Adrenal gland (tissue), 5 donors: ENCODE measurements at regions not wholly inside any gene's neighbourhood (a gene's known extent, or its start where the extent isn't known, plus 50 kb on each side); places are given as distances from the start of the nearest gene placed in this dataset.

Experiments used
- POLR2A ChIP-seq, 2 donors: fragments of 450-650 bp; IDR thresholded peaks; one replicate each; pipeline ENCODE4 v1.6.1; 2017; ENCODE audit warnings: antibody characterized with exemption in 2 of 2, mild to moderate bottlenecking in 2 of 2, moderate library complexity in 1 of 2
- TF ChIP-seq, protein P1 (sequence below), 6 experiments: fragments of 450-650 bp in 4 of 6; fragments of 200-600 bp in 2 of 6; sonication (generic) in 1 of 6; IDR thresholded peaks; 1 replicate in 5 of 6; 2 replicates in 1 of 6; pipeline versions ENCODE4 v1.5.1 to v1.8.0; 2016 to 2021; ENCODE audit warnings: antibody characterized with exemption in 6 of 6, mild to moderate bottlenecking in 2 of 6, moderate library complexity in 1 of 6
- donor health status: DM: no; HTN: no; CAD: no.

DNA sequence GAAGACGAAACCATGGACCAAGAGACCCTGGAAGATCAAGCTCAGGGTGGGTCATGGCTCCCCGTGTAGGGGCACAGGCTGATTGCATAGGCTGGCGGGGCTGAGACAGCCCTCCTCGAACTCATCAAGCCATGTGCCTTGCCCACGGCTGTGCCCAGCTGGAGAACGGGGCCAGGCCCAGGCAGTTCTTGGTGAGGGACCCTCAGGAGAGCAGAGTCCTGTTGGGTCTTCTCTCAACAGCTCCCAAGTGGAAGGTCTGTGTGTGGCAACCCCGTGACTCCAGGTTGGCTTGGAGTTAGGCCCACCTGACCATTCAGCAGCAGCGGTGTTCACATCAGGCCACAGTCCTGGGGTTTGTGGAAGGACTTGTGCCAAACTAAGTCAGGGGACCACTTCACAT is 276.5 kb downstream of the QKI start:
- TF ChIP-seq, protein P1, sequence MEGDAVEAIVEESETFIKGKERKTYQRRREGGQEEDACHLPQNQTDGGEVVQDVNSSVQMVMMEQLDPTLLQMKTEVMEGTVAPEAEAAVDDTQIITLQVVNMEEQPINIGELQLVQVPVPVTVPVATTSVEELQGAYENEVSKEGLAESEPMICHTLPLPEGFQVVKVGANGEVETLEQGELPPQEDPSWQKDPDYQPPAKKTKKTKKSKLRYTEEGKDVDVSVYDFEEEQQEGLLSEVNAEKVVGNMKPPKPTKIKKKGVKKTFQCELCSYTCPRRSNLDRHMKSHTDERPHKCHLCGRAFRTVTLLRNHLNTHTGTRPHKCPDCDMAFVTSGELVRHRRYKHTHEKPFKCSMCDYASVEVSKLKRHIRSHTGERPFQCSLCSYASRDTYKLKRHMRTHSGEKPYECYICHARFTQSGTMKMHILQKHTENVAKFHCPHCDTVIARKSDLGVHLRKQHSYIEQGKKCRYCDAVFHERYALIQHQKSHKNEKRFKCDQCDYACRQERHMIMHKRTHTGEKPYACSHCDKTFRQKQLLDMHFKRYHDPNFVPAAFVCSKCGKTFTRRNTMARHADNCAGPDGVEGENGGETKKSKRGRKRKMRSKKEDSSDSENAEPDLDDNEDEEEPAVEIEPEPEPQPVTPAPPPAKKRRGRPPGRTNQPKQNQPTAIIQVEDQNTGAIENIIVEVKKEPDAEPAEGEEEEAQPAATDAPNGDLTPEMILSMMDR (IDR thresholded peaks at IDR 0.05), result no peak
- TF ChIP-seq POLR2A (IDR thresholded peaks at IDR 0.05), result no peak
